A549 (cell line): ENCODE measurements at regions not wholly inside any gene's neighbourhood (a gene's known extent, or its start where the extent isn't known, plus 50 kb on each side); places are given as distances from the start of the nearest gene placed in this dataset.
"Not testable (repeated sequence)": the region's sequence is repeated elsewhere in the genome, so short reads cannot be mapped to it uniquely, and the experiment has no call there.

Experiments
- ATAC-seq, 2 experiments: fragments of 200-7000 bp in 1 of 2; fragments of >200 bp in 1 of 2; cut with Nextera tagmentation in 1 of 2; cut with Tn5 transposase in 1 of 2; 3 replicates each; pipeline versions ENCODE4 v1.8.0 to v1.9.1; 2018 to 2020; ENCODE audit warnings: mild to moderate bottlenecking in 1 of 2, moderate library complexity in 1 of 2
- CTCF ChIA-PET: fragments of 300-600 bp; sonication (Branson Sonifier 250); formaldehyde crosslinking; extraction: SDS; loops from one replicate; lab custom pipeline; 2021; ENCODE audit warnings: antibody characterized with exemption, inconsistent platforms; lab: Yijun Ruan, JAX
- POLR2A ChIA-PET: fragments of 350-600 bp; formaldehyde crosslinking; extraction: SDS; loops from one replicate; lab custom pipeline; 2021; ENCODE audit warnings: antibody characterized with exemption, inconsistent platforms; lab: Yijun Ruan, JAX
- DNase-seq, 2 experiments: peaks; one replicate each; pipeline versions ENCODE4 v3.0.0 to v3.0.0-alpha.2; 2011 to 2016; ENCODE audit warnings: low read depth in 1 of 2, low spot score in 1 of 2
- FAIRE-seq: peaks from 2 replicates; lab custom pipeline; 2011; peaks lifted over from hg19 to GRCh38; lab: Jason Lieb, UNC
- H3K27ac ChIP-seq, 2 experiments: fragments of >200 bp; sonication (Bioruptor Twin); formaldehyde crosslinking; 3 replicates each; pipeline ENCODE4 v1.5.1; 2016 to 2017
- H3K4me1 ChIP-seq: fragments of >200 bp; sonication (Bioruptor Twin); formaldehyde crosslinking; 3 replicates; pipeline ENCODE4 v1.6.1; 2016
- H3K4me2 ChIP-seq: fragments of >200 bp; sonication (Bioruptor Twin); formaldehyde crosslinking; 3 replicates; pipeline ENCODE4 v1.6.1; 2016
- H3K4me3 ChIP-seq: fragments of >200 bp; sonication (Bioruptor Twin); formaldehyde crosslinking; 3 replicates; pipeline ENCODE4 v1.5.1; 2016
- H3K9me3 ChIP-seq: fragments of >200 bp; sonication (Bioruptor Twin); formaldehyde crosslinking; 3 replicates; pipeline ENCODE4 v1.6.1; 2016
- CBX8 ChIP-seq: fragments of 200-600 bp; sonication (generic); IDR thresholded peaks from 2 replicates; pipeline ENCODE4 v1.6.1; 2016
- EHMT2 ChIP-seq: fragments of 200-600 bp; sonication (generic); IDR thresholded peaks from 2 replicates; pipeline ENCODE4 v1.6.1; 2016; ENCODE audit warnings: antibody characterized with exemption, low read depth, mild to moderate bottlenecking, moderate library complexity
- ESRRA ChIP-seq: fragments of 150-350 bp; IDR thresholded peaks from 2 replicates; pipeline ENCODE4 v1.6.1; 2014; ENCODE audit warnings: mild to moderate bottlenecking, low read length, borderline replicate concordance
- FOSB ChIP-seq: fragments of 250-450 bp; sonication (Bioruptor Pico); IDR thresholded peaks from 2 replicates; pipeline ENCODE4 v1.5.0; 2020; ENCODE audit warnings: mild to moderate bottlenecking, moderate library complexity
- GATA3 ChIP-seq: IDR thresholded peaks from 2 replicates; pipeline ENCODE4 v1.6.1; 2012; ENCODE audit warnings: borderline replicate concordance
- HEYL ChIP-seq: fragments of 250-450 bp; sonication (Bioruptor Pico); IDR thresholded peaks from 2 replicates; pipeline ENCODE4 v1.8.0; 2021; ENCODE audit warnings: mild to moderate bottlenecking, moderate library complexity
- HOXB13 ChIP-seq: fragments of 250-450 bp; sonication (Bioruptor Pico); IDR thresholded peaks from 2 replicates; pipeline ENCODE4 v1.5.0; 2020; ENCODE audit warnings: low read depth, mild to moderate bottlenecking, moderate library complexity
- KDM1A ChIP-seq: fragments of 200-600 bp; sonication (generic); IDR thresholded peaks from 2 replicates; pipeline ENCODE4 v1.6.1; 2016; ENCODE audit warnings: low read depth, mild to moderate bottlenecking
- KDM5A ChIP-seq: fragments of 200-600 bp; sonication (generic); IDR thresholded peaks from 2 replicates; pipeline ENCODE4 v1.6.1; 2016; ENCODE audit warnings: antibody characterized with exemption, mild to moderate bottlenecking
- MAFK ChIP-seq: fragments of 450-650 bp; IDR thresholded peaks from 2 replicates; pipeline ENCODE4 v1.6.1; 2014; ENCODE audit not compliant: partially characterized antibody
- MAZ ChIP-seq: fragments of 150-350 bp; IDR thresholded peaks from 2 replicates; pipeline ENCODE4 v1.6.1; 2014; ENCODE audit warnings: antibody characterized with exemption, low read depth, low read length, borderline replicate concordance
- NPAS2 ChIP-seq: fragments of 250-450 bp; sonication (Bioruptor Pico); IDR thresholded peaks from 2 replicates; pipeline ENCODE4 v1.8.0; 2022; ENCODE audit warnings: mild to moderate bottlenecking, moderate library complexity, borderline replicate concordance
- RARB ChIP-seq: fragments of 250-450 bp; sonication (Bioruptor Pico); IDR thresholded peaks from 2 replicates; pipeline ENCODE4 v1.8.0; 2021; ENCODE audit warnings: mild to moderate bottlenecking, moderate library complexity
- RNF2 ChIP-seq: fragments of 200-600 bp; sonication (generic); IDR thresholded peaks from 2 replicates; pipeline ENCODE4 v1.6.1; 2016; ENCODE audit warnings: low read depth, mild to moderate bottlenecking, antibody characterized with exemption, moderate library complexity, borderline replicate concordance
- SREBF2 ChIP-seq: fragments of 450-650 bp; IDR thresholded peaks from 2 replicates; pipeline ENCODE4 v1.6.1; 2014; ENCODE audit warnings: mild to moderate bottlenecking, moderate library complexity
- TP53 ChIP-seq: fragments of 250-450 bp; sonication (Bioruptor Pico); IDR thresholded peaks from 2 replicates; pipeline ENCODE4 v1.5.0; 2021; ENCODE audit warnings: mild to moderate bottlenecking, moderate library complexity
- ZNF302 ChIP-seq: fragments of 250-450 bp; sonication (Bioruptor Pico); IDR thresholded peaks from 2 replicates; pipeline ENCODE4 v1.9.0; 2021; ENCODE audit warnings: inconsistent platforms, mild to moderate bottlenecking, moderate library complexity
- WGBS: methylation state at CpG from one replicate; pipeline ENCODE4 v1.1.6; 2017; ENCODE audit errors: missing lambda C conversion rate; 5-methylcytosine and 5-hydroxymethylcytosine counted together
- TF ChIP-seq, protein P1 (sequence below): fragments of 250-450 bp; sonication (Bioruptor Pico); IDR thresholded peaks from 2 replicates; pipeline ENCODE4 v1.5.0; 2021; ENCODE audit warnings: mild to moderate bottlenecking, moderate library complexity, borderline replicate concordance
- TF ChIP-seq, protein P2 (sequence below): fragments of 200-600 bp; sonication (generic); IDR thresholded peaks from 2 replicates; pipeline ENCODE4 v1.6.1; 2016; ENCODE audit warnings: antibody characterized with exemption, mild to moderate bottlenecking, moderate library complexity

DNA sequence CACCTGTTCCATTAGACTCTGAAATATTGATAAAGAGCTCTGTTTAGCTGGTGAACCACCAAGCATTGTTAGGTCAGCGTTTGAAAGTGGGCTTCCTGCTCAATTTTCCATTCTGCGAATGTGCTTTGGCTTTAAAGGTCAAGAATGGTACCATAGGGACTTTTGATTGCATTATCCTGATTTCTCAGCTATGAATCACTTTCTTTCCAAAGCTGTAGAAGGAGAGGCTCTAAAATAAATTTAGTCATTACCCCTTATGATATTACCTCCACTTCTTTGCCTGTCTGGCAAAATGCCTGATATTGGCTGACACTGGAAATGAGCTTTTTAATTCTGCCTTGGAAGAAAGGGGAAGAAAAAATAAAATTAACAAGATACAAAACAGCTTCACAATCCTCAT is 237.2 kb upstream of the CTNND2 start:
- Histone ChIP-seq H3K4me3 (no peak overlapping the region), H3K27ac (no peak overlapping the region), H3K4me1 (no peaks in the 10 kb centered on the region), H3K9me3 (peaks cover 3% of the 10 kb centered on the region; the same call in 1 of the 3 replicates), H3K4me2 (no peak overlapping the region)
- DNase-seq (no peak), ATAC-seq (no peak), FAIRE-seq (no peak)
- CTCF ChIA-PET, result no interaction called here
- TF ChIP-seq MAZ, result no peak
- no peak for TF ChIP-seq GATA3
- TF ChIP-seq HOXB13, result no peak
- TF ChIP-seq SREBF2, result no peak
- TF ChIP-seq EHMT2, result no peak
- no peak for TF ChIP-seq KDM1A
- TF ChIP-seq HEYL (CRISPR knock-in tag), result no peak
- TF ChIP-seq FOSB, result no peak
- TF ChIP-seq, protein P1, sequence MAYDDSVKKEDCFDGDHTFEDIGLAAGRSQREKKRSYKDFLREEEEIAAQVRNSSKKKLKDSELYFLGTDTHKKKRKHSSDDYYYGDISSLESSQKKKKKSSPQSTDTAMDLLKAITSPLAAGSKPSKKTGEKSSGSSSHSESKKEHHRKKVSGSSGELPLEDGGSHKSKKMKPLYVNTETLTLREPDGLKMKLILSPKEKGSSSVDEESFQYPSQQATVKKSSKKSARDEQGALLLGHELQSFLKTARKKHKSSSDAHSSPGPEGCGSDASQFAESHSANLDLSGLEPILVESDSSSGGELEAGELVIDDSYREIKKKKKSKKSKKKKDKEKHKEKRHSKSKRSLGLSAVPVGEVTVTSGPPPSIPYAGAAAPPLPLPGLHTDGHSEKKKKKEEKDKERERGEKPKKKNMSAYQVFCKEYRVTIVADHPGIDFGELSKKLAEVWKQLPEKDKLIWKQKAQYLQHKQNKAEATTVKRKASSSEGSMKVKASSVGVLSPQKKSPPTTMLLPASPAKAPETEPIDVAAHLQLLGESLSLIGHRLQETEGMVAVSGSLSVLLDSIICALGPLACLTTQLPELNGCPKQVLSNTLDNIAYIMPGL, result no peak
- no peak for TF ChIP-seq KDM5A
- TF ChIP-seq RNF2, result no peak
- TF ChIP-seq MAFK, result no peak
- TF ChIP-seq, protein P2, sequence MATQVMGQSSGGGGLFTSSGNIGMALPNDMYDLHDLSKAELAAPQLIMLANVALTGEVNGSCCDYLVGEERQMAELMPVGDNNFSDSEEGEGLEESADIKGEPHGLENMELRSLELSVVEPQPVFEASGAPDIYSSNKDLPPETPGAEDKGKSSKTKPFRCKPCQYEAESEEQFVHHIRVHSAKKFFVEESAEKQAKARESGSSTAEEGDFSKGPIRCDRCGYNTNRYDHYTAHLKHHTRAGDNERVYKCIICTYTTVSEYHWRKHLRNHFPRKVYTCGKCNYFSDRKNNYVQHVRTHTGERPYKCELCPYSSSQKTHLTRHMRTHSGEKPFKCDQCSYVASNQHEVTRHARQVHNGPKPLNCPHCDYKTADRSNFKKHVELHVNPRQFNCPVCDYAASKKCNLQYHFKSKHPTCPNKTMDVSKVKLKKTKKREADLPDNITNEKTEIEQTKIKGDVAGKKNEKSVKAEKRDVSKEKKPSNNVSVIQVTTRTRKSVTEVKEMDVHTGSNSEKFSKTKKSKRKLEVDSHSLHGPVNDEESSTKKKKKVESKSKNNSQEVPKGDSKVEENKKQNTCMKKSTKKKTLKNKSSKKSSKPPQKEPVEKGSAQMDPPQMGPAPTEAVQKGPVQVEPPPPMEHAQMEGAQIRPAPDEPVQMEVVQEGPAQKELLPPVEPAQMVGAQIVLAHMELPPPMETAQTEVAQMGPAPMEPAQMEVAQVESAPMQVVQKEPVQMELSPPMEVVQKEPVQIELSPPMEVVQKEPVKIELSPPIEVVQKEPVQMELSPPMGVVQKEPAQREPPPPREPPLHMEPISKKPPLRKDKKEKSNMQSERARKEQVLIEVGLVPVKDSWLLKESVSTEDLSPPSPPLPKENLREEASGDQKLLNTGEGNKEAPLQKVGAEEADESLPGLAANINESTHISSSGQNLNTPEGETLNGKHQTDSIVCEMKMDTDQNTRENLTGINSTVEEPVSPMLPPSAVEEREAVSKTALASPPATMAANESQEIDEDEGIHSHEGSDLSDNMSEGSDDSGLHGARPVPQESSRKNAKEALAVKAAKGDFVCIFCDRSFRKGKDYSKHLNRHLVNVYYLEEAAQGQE, result no peak
- POLR2A ChIA-PET, result no interaction called here
- 3% methylated on average over 2 of the region's 2 CpGs for WGBS

DNA sequence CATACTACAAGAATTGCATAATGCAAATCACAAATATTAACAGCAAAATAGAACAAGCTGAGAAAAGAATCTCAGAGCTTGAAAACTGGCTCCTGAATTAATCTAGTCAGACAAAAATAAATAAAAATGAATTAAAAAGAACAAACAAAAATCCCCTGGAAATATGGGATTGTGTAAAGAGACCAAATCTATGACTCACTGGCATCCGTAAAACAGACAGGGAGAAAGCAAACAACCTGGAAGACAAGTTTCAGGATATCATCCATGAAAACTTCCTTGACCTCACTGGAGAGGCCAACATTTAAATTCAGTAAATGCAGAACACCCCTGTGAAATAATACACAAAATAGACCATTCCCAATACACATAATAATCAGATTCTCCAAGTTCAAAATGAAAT is 229.3 kb upstream of the CTNND2 start:
- TF ChIP-seq RARB (CRISPR knock-in tag), result no peak
- TF ChIP-seq NPAS2 (CRISPR knock-in tag), result no peak
- no peak for TF ChIP-seq ZNF302
- no peak for TF ChIP-seq TP53
- no peak for TF ChIP-seq KDM5A
- no peak for TF ChIP-seq SREBF2
- TF ChIP-seq CBX8, result no peak
- no peak for TF ChIP-seq FOSB
- TF ChIP-seq ESRRA, result no peak
- ChIA-PET CTCF (no interaction called here), POLR2A (no interaction called here)
- no peak overlapping the region for H3K4me3 ChIP-seq
- no peaks in the 10 kb centered on the region for H3K4me1 ChIP-seq
- ATAC-seq (no peak), FAIRE-seq (no peak), DNase-seq (no peak)
- no peak overlapping the region for H3K4me2 ChIP-seq
- 5% methylated on average over 1 of the region's 1 CpG for WGBS
- H3K27ac ChIP-seq, result no peak overlapping the region
- no peaks in the 10 kb centered on the region for H3K9me3 ChIP-seq

DNA sequence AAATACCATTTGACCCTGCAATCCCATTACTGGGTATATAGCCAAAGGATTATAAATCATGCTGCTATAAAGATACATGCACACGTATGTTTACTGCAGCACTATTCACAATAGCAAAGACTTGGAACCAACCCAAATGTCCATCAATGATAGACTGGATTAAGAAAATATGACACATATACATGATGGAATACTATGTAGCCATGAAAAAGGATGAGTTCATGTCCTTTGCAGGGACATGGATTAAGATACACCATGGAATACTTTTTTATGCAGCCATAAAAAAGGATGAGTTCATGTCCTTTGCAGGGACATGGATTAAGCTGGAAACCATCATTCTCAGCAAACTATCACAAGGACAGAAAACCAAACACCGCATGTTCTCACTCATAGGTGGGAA is 226.8 kb upstream of the CTNND2 start:
- H3K4me3 ChIP-seq, DNase-seq, FAIRE-seq, H3K27ac ChIP-seq, H3K4me2 ChIP-seq, H3K4me1 ChIP-seq, CTCF ChIA-PET, POLR2A ChIA-PET, H3K9me3 ChIP-seq, ATAC-seq: not testable (repeated sequence)
- 56% methylated on average over 2 of the region's 2 CpGs for WGBS
